ENCODE measurements at regions not wholly inside any gene's neighbourhood (a gene's known extent, or its start where the extent isn't known, plus 50 kb on each side); places are given as distances from the start of the nearest gene placed in this dataset.

DNA sequence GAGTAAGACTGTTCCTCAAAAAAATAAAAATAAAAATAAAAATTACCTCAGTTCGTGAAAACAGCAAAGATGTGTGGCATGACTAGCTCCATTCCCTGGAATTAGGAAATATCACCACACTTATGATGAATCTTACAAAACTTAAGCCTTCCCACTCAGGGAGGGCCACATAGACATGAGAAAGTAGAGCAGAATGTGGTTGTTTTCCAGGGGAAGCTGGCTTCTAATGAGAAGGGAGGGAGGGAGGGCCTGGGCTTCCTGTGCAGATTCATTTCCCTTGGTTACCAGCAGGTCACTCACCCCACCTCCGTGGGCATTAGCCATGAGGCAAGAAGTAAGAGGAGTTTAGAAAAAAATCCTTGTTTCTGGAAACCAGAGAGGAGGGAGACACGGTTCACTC, 95.9 kb upstream of the RMDN2 start:
- no TSS peak for BruUV-seq (replicated peaks)
- no peak for DNase-seq (ENCODE audit: low read depth, low spot score)
- H3K27ac ChIP-seq (ENCODE audit: low read length), result no peak overlapping the region

DNA sequence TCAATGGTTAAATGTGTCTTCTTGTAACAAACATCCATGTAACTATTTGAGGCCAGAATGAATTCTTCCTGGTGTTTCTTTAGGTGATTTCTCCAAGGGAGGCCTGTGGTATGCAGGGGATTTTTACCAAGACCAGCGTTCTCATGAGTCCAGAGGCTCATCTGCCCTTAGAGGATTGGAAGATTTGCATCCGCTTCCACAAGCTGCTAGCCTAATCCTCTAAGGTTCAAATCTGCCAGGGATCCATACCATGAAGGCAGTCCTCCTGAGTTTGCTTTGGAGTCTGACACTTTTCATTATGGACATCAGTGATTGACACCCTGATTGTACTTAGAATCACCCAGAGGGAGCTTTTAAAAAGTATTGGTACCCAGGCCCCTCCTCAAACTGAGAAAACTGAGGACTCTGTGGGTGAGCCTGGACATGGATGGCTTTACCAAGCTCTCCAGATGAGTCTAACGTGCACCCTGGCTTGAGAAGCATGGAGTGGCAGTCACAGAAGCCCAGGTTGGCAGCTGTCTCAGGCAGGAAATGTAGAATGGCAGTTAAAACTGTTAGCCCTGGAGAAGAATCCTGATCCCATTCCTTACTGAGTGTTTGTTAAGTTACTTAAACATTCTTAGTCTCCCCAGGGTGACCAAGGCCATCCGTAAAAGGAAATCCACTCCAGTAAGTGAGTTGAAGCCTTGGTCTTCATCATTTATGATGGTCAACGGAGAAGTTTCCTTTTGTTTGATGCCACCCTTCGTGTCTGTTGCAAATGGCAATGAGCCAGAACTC, 95.3 kb upstream of the RMDN2 start:
- no TSS peak for BruUV-seq (replicated peaks)
- in situ Hi-C loops (cut with HindIII; ENCODE audit: low pct_unique_long_range_greater_than_20kb, low sequenced_read_pairs), result no loop called here
- no peak overlapping the region for H3K27ac ChIP-seq (ENCODE audit: low read length)

More for the DNA sequence above, 95.9 kb upstream of the RMDN2 start:
- no peaks in the 10 kb centered on the region for H3K4me1 ChIP-seq (ENCODE audit: control insufficient read depth, insufficient read depth, low read length)
- H3K4me3 ChIP-seq (ENCODE audit: low read depth in 2 of 2, low read length in 2 of 2), result no peak overlapping the region
- H3K36me3 ChIP-seq (ENCODE audit: control insufficient read depth, insufficient read depth, low read length), result no peaks in the 10 kb centered on the region
- H3K27me3 ChIP-seq (ENCODE audit: control insufficient read depth, insufficient read depth, low read length), result no peaks in the 10 kb centered on the region; the same call in 1 of the 2 replicates
- intact Hi-C loops (cut with micrococcal nuclease; ENCODE audit: unreplicated experiment), result no loop called here
- ChIA-PET CTCF (no interaction called here), POLR2A (no interaction called here)
- no peak for ATAC-seq
- TF ChIP-seq, protein P1, sequence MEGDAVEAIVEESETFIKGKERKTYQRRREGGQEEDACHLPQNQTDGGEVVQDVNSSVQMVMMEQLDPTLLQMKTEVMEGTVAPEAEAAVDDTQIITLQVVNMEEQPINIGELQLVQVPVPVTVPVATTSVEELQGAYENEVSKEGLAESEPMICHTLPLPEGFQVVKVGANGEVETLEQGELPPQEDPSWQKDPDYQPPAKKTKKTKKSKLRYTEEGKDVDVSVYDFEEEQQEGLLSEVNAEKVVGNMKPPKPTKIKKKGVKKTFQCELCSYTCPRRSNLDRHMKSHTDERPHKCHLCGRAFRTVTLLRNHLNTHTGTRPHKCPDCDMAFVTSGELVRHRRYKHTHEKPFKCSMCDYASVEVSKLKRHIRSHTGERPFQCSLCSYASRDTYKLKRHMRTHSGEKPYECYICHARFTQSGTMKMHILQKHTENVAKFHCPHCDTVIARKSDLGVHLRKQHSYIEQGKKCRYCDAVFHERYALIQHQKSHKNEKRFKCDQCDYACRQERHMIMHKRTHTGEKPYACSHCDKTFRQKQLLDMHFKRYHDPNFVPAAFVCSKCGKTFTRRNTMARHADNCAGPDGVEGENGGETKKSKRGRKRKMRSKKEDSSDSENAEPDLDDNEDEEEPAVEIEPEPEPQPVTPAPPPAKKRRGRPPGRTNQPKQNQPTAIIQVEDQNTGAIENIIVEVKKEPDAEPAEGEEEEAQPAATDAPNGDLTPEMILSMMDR (IDR thresholded peaks at IDR 0.05), result no peak
- TF ChIP-seq TCF7L2 (IDR thresholded peaks at IDR 0.05; ENCODE audit: low read depth, low read length), result no peak
- TF ChIP-seq POLR2AphosphoS5 (IDR thresholded peaks at IDR 0.05; ENCODE audit: low read depth, low read length), result no peak
- TF ChIP-seq, protein P2, sequence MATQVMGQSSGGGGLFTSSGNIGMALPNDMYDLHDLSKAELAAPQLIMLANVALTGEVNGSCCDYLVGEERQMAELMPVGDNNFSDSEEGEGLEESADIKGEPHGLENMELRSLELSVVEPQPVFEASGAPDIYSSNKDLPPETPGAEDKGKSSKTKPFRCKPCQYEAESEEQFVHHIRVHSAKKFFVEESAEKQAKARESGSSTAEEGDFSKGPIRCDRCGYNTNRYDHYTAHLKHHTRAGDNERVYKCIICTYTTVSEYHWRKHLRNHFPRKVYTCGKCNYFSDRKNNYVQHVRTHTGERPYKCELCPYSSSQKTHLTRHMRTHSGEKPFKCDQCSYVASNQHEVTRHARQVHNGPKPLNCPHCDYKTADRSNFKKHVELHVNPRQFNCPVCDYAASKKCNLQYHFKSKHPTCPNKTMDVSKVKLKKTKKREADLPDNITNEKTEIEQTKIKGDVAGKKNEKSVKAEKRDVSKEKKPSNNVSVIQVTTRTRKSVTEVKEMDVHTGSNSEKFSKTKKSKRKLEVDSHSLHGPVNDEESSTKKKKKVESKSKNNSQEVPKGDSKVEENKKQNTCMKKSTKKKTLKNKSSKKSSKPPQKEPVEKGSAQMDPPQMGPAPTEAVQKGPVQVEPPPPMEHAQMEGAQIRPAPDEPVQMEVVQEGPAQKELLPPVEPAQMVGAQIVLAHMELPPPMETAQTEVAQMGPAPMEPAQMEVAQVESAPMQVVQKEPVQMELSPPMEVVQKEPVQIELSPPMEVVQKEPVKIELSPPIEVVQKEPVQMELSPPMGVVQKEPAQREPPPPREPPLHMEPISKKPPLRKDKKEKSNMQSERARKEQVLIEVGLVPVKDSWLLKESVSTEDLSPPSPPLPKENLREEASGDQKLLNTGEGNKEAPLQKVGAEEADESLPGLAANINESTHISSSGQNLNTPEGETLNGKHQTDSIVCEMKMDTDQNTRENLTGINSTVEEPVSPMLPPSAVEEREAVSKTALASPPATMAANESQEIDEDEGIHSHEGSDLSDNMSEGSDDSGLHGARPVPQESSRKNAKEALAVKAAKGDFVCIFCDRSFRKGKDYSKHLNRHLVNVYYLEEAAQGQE (IDR thresholded peaks at IDR 0.05; ENCODE audit: insufficient read depth in 1 of 2, low read depth in 2 of 2, low read length in 1 of 2), result no peak
- no peak for TF ChIP-seq SIN3A (IDR thresholded peaks at IDR 0.05; ENCODE audit: borderline replicate concordance, insufficient read depth, low read depth, low read length)
- in situ Hi-C loops (cut with HindIII; ENCODE audit: low pct_unique_long_range_greater_than_20kb, low sequenced_read_pairs), result no loop called here
- no peaks in the 10 kb centered on the region for H3K9me3 ChIP-seq (ENCODE audit: control insufficient read depth, insufficient read depth, low read depth, low read length)

More for the DNA sequence above, 95.3 kb upstream of the RMDN2 start:
- no peaks in the 10 kb centered on the region for H3K9me3 ChIP-seq (ENCODE audit: control insufficient read depth, insufficient read depth, low read depth, low read length)
- H3K4me1 ChIP-seq (ENCODE audit: control insufficient read depth, insufficient read depth, low read length), result no peaks in the 10 kb centered on the region
- no peaks in the 10 kb centered on the region; the same call in 1 of the 2 replicates for H3K27me3 ChIP-seq (ENCODE audit: control insufficient read depth, insufficient read depth, low read length)
- ATAC-seq (no peak), DNase-seq (ENCODE audit: low read depth, low spot score) (no peak)
- H3K4me3 ChIP-seq (ENCODE audit: low read depth in 2 of 2, low read length in 2 of 2), result no peak overlapping the region
- ChIA-PET POLR2A (no interaction called here), CTCF (no interaction called here)
- no peaks in the 10 kb centered on the region for H3K36me3 ChIP-seq (ENCODE audit: control insufficient read depth, insufficient read depth, low read length)
- TF ChIP-seq, protein P1 (IDR thresholded peaks at IDR 0.05), result no peak
- TF ChIP-seq, protein P2 (IDR thresholded peaks at IDR 0.05; ENCODE audit: insufficient read depth in 1 of 2, low read depth in 2 of 2, low read length in 1 of 2), result no peak
- TF ChIP-seq SIN3A (IDR thresholded peaks at IDR 0.05; ENCODE audit: borderline replicate concordance, insufficient read depth, low read depth, low read length) (no peak), POLR2AphosphoS5 (IDR thresholded peaks at IDR 0.05; ENCODE audit: low read depth, low read length) (no peak), TCF7L2 (IDR thresholded peaks at IDR 0.05; ENCODE audit: low read depth, low read length) (no peak)
- intact Hi-C loops (cut with micrococcal nuclease; ENCODE audit: unreplicated experiment), result no loop called here
